CD4-positive, alpha-beta memory T cell (primary cell): ENCODE measurements at regions not wholly inside any gene's neighbourhood (a gene's known extent, or its start where the extent isn't known, plus 50 kb on each side); places are given as distances from the start of the nearest gene placed in this dataset.

ENCODE experiments used
- CTCF ChIA-PET: fragments of 350-600 bp; sonication (Branson Sonifier 250); formaldehyde crosslinking; loops from one replicate; lab custom pipeline; 2021; ENCODE audit warnings: inconsistent platforms; ENCODE audit not compliant: partially characterized antibody; lab: Charles Lee
- POLR2A ChIA-PET: fragments of 350-600 bp; sonication (Branson Sonifier 250); formaldehyde crosslinking; loops from one replicate; lab custom pipeline; 2021; ENCODE audit not compliant: partially characterized antibody; lab: Charles Lee
- DNase-seq, 5 donors: peaks; one replicate each; pipeline versions ENCODE4 v3.0.0 to v3.0.0-alpha.2; 2020 to 2022; ENCODE audit warnings: mixed read lengths in 1 of 5
- H3K27ac ChIP-seq: one replicate; pipeline ENCODE4 v1.7.0; 2013; ENCODE audit warnings: low read depth, low read length
- H3K27me3 ChIP-seq: 2 replicates; pipeline ENCODE4 v1.7.0; 2013; ENCODE audit warnings: mild to moderate bottlenecking, low read length, moderate library complexity; ENCODE audit not compliant: insufficient read depth
- H3K36me3 ChIP-seq: 2 replicates; pipeline ENCODE4 v1.7.0; 2013; ENCODE audit warnings: mild to moderate bottlenecking, low read length, moderate library complexity; ENCODE audit not compliant: insufficient read depth
- H3K4me1 ChIP-seq: 2 replicates; pipeline ENCODE4 v1.7.0; 2013; ENCODE audit warnings: mild to moderate bottlenecking, low read length, moderate library complexity; ENCODE audit not compliant: insufficient read depth
- H3K4me3 ChIP-seq, 2 donors: one replicate each; pipeline ENCODE4 v1.7.0; 2013; ENCODE audit warnings: low read length in 2 of 2, mild to moderate bottlenecking in 1 of 2
- H3K9me3 ChIP-seq, 2 donors: one replicate each; pipeline ENCODE4 v1.7.0; 2013; ENCODE audit warnings: low read length in 2 of 2, control low read depth in 1 of 2; ENCODE audit not compliant: control insufficient read depth in 1 of 2
- H3K27ac Mint-ChIP-seq, 7 donors: one replicate each; pipeline ENCODE4 v1.8.0; 2020 to 2021; ENCODE audit warnings: mixed read lengths in 7 of 7, mild to moderate bottlenecking in 6 of 7, inconsistent platforms in 3 of 7, moderate library complexity in 3 of 7
- H3K27me3 Mint-ChIP-seq, 2 donors: one replicate each; pipeline ENCODE4 v1.8.0; 2020 to 2021; ENCODE audit warnings: mixed read lengths in 2 of 2
- H3K36me3 Mint-ChIP-seq, 2 donors: one replicate each; pipeline ENCODE4 v1.8.0; 2020 to 2021; ENCODE audit warnings: mixed read lengths in 2 of 2, inconsistent platforms in 1 of 2, mild to moderate bottlenecking in 1 of 2
- H3K4me1 Mint-ChIP-seq, 4 donors: one replicate each; pipeline ENCODE4 v1.8.0; 2020 to 2021; ENCODE audit warnings: mixed read lengths in 4 of 4, mild to moderate bottlenecking in 1 of 4
- H3K4me3 Mint-ChIP-seq, 8 donors: one replicate each; pipeline ENCODE4 v1.8.0; 2020 to 2021; ENCODE audit warnings: mixed read lengths in 8 of 8, mild to moderate bottlenecking in 7 of 8, moderate library complexity in 6 of 8, inconsistent platforms in 3 of 8
- H3K9me3 Mint-ChIP-seq, 8 donors: one replicate each; pipeline ENCODE4 v1.8.0; 2020 to 2021; ENCODE audit warnings: mixed read lengths in 8 of 8, mild to moderate bottlenecking in 5 of 8, inconsistent platforms in 3 of 8, moderate library complexity in 1 of 8
- intact Hi-C: fragments of 100-400 bp; cut with micrococcal nuclease; formaldehyde crosslinking; loops from one replicate; pipeline ENCODE4 v1.15.1; 2023

DNA sequence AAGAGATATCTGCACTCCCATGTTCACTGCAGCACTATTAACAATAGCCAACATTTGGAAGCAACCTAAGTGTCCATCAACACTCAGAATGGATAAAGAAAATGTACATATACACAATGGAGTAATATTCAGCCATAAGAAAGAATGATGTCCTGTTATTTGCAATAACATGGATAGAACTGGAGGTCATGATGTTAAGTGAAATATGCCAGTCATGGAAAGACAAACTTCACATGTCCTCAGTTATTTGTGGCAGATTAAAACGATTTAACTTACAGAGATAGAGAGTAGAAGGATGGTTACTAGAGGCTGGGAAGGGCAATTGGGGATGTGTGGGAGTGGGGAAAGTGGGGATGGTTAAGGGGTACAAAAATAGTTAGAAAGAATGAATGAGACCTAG is 110.3 kb upstream of the PCSK5 start:
- Histone ChIP-seq H3K36me3 (no peaks in the 10 kb centered on the region), H3K27me3 (no peaks in the 10 kb centered on the region), H3K9me3 (no peaks in the 10 kb centered on the region), H3K27ac (no peak overlapping the region), H3K4me1 (no peaks in the 10 kb centered on the region), H3K4me3 (no peak overlapping the region)
- no peak for DNase-seq
- Mint-ChIP-seq H3K27ac (no peak overlapping the region), H3K4me1 (no peaks in the 10 kb centered on the region), H3K4me3 (no peak overlapping the region), H3K27me3 (peaks cover 0 to 3% of the 10 kb centered on the region in 2 donors), H3K9me3 (peaks cover 0 to 4% (median 1%) of the 10 kb centered on the region in 8 donors), H3K36me3 (no peaks in the 10 kb centered on the region)
- ChIA-PET CTCF (no interaction called here), POLR2A (no interaction called here)
- intact Hi-C loops: no loop called here

DNA sequence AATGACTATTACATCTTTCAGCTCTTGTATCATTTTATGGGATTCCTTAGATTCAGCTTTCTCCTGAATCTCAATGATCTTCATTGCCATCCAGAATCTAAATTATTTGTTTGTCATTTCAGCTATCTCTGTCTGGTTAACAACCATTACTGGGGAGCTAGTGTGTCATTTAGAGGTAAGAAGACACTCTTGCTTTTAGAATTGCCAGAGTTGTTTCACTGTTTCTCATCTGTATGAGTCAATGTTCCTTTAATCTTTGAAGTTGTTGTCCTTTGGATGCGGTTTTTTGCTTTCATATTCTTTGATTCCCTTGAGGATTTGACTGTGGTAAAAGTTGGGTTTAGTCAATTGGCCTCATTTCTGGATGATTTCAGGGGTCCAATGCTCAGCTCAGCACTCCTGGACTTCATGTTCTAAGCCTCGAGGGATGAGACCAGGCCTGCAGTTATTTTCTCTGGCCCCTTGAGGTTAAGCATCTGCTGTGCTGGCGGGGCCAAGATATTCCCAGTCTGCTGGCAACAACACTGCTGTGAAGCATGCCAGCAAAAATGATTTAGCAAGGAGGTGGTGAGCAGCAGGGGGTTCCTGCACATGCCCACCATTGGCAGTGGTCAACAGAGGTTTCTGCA is 102.4 kb upstream of the PCSK5 start:
- Mint-ChIP-seq H3K4me1 (no peaks in the 10 kb centered on the region), H3K27me3 (no peaks in the 10 kb centered on the region), H3K36me3 (no peaks in the 10 kb centered on the region), H3K9me3 (peaks cover 0 to 7% (median under 1%) of the 10 kb centered on the region in 8 donors), H3K27ac (no peak overlapping the region), H3K4me3 (no peak overlapping the region)
- Histone ChIP-seq H3K27ac (no peak overlapping the region), H3K4me3 (no peak overlapping the region), H3K27me3 (no peaks in the 10 kb centered on the region), H3K36me3 (no peaks in the 10 kb centered on the region), H3K9me3 (no peaks in the 10 kb centered on the region), H3K4me1 (no peaks in the 10 kb centered on the region)
- intact Hi-C loops: no loop called here
- POLR2A ChIA-PET: no interaction called here
- CTCF ChIA-PET: no interaction called here
- DNase-seq: no peak

DNA sequence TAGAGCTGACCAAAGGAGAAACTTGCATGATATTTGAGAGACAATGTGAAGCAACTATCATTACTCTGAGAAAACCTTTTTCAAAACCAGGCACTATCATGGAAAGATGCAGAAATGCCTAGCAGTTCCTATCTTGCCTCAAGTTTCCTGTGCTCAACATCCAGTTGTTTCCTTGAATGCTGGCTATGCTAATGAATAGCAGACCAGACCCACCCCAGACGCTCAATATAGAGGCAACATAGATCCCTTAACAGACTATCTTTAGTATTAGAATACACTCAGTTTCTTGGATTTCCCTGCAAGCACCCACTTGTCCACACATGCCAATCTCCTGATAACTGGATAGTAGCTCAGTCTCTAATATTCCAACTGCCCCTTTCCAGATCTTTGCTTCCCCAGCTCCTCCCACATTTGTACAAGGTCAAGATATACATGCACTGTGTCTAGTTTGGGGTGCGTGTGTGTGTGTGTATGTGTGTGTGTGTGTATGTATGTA is 93.3 kb upstream of the PCSK5 start:
- Histone ChIP-seq H3K27me3 (no peaks in the 10 kb centered on the region), H3K36me3 (no peaks in the 10 kb centered on the region), H3K4me3 (no peak overlapping the region), H3K9me3 (no peaks in the 10 kb centered on the region), H3K4me1 (no peaks in the 10 kb centered on the region), H3K27ac (no peak overlapping the region)
- intact Hi-C loops: no loop called here
- Mint-ChIP-seq H3K27ac (no peak overlapping the region), H3K4me1 (no peaks in the 10 kb centered on the region), H3K27me3 (peaks cover 1 to 6% of the 10 kb centered on the region in 2 donors), H3K9me3 (peaks cover 0 to 4% (median 0%) of the 10 kb centered on the region in 8 donors), H3K36me3 (no peaks in the 10 kb centered on the region), H3K4me3 (no peak overlapping the region)
- ChIA-PET POLR2A (no interaction called here), CTCF (no interaction called here)
- DNase-seq: no peak

DNA sequence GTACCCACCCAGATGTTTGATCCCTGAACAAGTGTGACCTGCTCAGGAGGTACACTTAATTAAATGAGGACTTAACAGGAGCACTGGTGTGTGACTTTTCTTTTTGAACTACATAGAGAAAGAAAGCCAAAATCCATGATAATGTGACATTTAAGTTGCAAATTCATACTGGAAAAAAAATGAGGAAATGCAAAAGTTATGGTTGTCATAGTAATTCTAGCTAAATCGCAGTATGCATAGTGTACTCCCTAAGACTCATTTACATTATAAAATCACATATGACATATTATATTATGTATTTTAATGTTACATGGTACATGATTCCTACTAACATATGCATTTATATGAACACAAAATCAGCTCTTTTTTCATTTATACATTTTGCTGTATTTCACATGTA is 92.0 kb upstream of the PCSK5 start:
- Histone ChIP-seq H3K9me3 (no peaks in the 10 kb centered on the region), H3K27me3 (no peaks in the 10 kb centered on the region), H3K4me1 (no peaks in the 10 kb centered on the region), H3K4me3 (no peak overlapping the region), H3K27ac (no peak overlapping the region), H3K36me3 (no peaks in the 10 kb centered on the region)
- DNase-seq: no peak
- CTCF ChIA-PET: no interaction called here
- no peaks in the 10 kb centered on the region for H3K4me1 Mint-ChIP-seq
- no peaks in the 10 kb centered on the region for H3K36me3 Mint-ChIP-seq
- peaks cover 0 to 4% (median 0%) of the 10 kb centered on the region in 8 donors for H3K9me3 Mint-ChIP-seq
- H3K27ac Mint-ChIP-seq: no peak overlapping the region
- H3K4me3 Mint-ChIP-seq: no peak overlapping the region
- POLR2A ChIA-PET: no interaction called here
- H3K27me3 Mint-ChIP-seq: peaks cover 1 to 6% of the 10 kb centered on the region in 2 donors
- intact Hi-C loops: no loop called here

DNA sequence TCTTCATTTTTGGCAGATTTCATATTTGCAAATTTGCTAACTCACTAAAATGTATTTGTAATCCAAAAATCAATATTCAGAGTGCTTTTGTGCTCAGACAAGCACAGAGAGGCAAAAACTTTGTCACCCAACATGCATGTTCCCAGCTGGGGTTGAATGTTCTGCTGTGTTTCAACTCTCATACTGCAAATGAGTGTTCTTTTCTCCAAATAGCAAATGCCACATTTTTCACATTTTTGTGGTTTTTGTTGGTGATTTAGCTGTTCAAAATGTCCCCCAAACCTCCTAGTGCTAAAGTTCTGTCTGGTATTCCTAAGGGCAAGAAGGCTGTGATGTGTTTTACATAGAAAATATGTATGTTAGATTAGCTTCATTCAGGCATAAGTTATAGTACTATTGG is 87.3 kb upstream of the PCSK5 start:
- H3K27me3 ChIP-seq: no peaks in the 10 kb centered on the region
- H3K36me3 ChIP-seq: no peaks in the 10 kb centered on the region
- no peak for DNase-seq
- no peaks in the 10 kb centered on the region for H3K4me1 Mint-ChIP-seq
- H3K27ac ChIP-seq: no peak overlapping the region
- no peak overlapping the region for H3K27ac Mint-ChIP-seq
- H3K4me3 Mint-ChIP-seq: no peak overlapping the region
- no peaks in the 10 kb centered on the region for H3K36me3 Mint-ChIP-seq
- no peaks in the 10 kb centered on the region for H3K9me3 ChIP-seq
- CTCF ChIA-PET: no interaction called here
- no peaks in the 10 kb centered on the region for H3K27me3 Mint-ChIP-seq
- POLR2A ChIA-PET: no interaction called here
- intact Hi-C loops: no loop called here
- no peaks in the 10 kb centered on the region for H3K4me1 ChIP-seq
- H3K9me3 Mint-ChIP-seq: peaks cover 0 to 2% (median 0%) of the 10 kb centered on the region in 8 donors
- H3K4me3 ChIP-seq: no peak overlapping the region

DNA sequence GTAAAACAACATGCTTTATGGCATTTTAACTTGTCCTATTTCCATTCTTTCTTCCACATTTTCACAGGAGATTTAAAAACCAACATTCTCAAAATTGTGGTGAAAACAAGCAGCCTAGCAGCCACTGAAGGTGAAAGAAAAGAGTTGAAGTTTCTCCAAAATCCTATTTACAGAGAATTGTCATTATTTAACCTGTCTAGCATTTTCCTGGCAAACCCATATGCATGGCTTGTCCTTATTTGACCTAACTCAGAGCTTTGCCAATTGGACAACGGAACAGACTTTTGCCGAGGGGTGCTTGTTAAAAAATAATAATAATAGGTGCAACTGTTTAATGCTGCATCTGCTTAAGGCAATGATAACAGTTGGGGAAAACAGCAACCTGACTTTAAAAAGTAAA is 80.4 kb upstream of the PCSK5 start:
- Histone ChIP-seq H3K36me3 (no peaks in the 10 kb centered on the region), H3K9me3 (no peaks in the 10 kb centered on the region), H3K27ac (no peak overlapping the region), H3K4me1 (no peaks in the 10 kb centered on the region), H3K27me3 (no peaks in the 10 kb centered on the region), H3K4me3 (no peak overlapping the region)
- intact Hi-C loops: no loop called here
- H3K27ac Mint-ChIP-seq: no peak overlapping the region
- peaks cover 0 to 2% of the 10 kb centered on the region in 2 donors for H3K27me3 Mint-ChIP-seq
- no peaks in the 10 kb centered on the region for H3K36me3 Mint-ChIP-seq
- no peak for DNase-seq
- no peak overlapping the region for H3K4me3 Mint-ChIP-seq
- H3K9me3 Mint-ChIP-seq: peaks cover 6 to 43% (median 12%) of the 10 kb centered on the region in 8 donors
- ChIA-PET POLR2A (no interaction called here), CTCF (no interaction called here)
- H3K4me1 Mint-ChIP-seq: no peaks in the 10 kb centered on the region

DNA sequence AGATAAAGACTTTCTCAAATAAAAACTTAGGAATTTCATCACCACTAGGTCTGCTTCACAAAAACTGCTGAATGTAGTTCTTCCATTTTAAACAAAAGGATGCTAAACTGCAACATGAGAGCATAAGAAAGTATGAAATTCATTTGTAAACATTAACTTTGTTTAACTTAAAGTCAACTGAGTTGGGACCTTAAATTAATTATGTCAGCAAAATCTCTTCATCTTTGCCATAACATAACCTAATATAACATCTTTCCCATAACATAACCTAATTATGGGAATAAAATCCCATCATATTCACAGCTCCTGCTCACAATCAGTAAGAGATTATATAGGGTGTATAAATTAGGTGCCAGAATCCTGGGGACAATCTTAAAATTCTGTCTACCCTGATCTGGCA is 78.8 kb upstream of the PCSK5 start:
- intact Hi-C loops: no loop called here
- ChIA-PET CTCF (no interaction called here), POLR2A (no interaction called here)
- Histone ChIP-seq H3K4me1 (no peaks in the 10 kb centered on the region), H3K9me3 (no peaks in the 10 kb centered on the region), H3K27me3 (no peaks in the 10 kb centered on the region), H3K27ac (no peak overlapping the region), H3K4me3 (no peak overlapping the region), H3K36me3 (no peaks in the 10 kb centered on the region)
- no peak overlapping the region for H3K27ac Mint-ChIP-seq
- no peak for DNase-seq
- no peak overlapping the region for H3K4me3 Mint-ChIP-seq
- H3K27me3 Mint-ChIP-seq: peaks cover 0 to 2% of the 10 kb centered on the region in 2 donors
- peaks cover 6 to 49% (median 13%) of the 10 kb centered on the region in 8 donors for H3K9me3 Mint-ChIP-seq
- H3K4me1 Mint-ChIP-seq: no peaks in the 10 kb centered on the region
- no peaks in the 10 kb centered on the region for H3K36me3 Mint-ChIP-seq
